Memory B cell (primary cell): ENCODE measurements at regions not wholly inside any gene's neighbourhood (a gene's known extent, or its start where the extent isn't known, plus 50 kb on each side); places are given as distances from the start of the nearest gene placed in this dataset.

ENCODE experiments used
- ATAC-seq: fragments of 150-1000 bp; cut with Tn5 transposase; 2 replicates; pipeline ENCODE4 v1.10.0; 2021; ENCODE audit warnings: low read depth, mild to moderate bottlenecking, moderate library complexity
- DNase-seq, 2 donors: peaks; one replicate each; pipeline ENCODE4 v3.0.0; 2022; ENCODE audit warnings: low spot score in 2 of 2
- H3K27ac Mint-ChIP-seq: one replicate; pipeline ENCODE4 v1.8.0; 2022; ENCODE audit warnings: mild to moderate bottlenecking, moderate library complexity, mixed read lengths
- H3K27me3 Mint-ChIP-seq: one replicate; pipeline ENCODE4 v1.8.0; 2022; ENCODE audit warnings: mixed read lengths
- H3K36me3 Mint-ChIP-seq: one replicate; pipeline ENCODE4 v1.8.0; 2022; ENCODE audit warnings: mild to moderate bottlenecking, mixed read lengths
- H3K4me1 Mint-ChIP-seq: one replicate; pipeline ENCODE4 v1.8.0; 2022; ENCODE audit warnings: mixed read lengths
- H3K4me3 Mint-ChIP-seq: one replicate; pipeline ENCODE4 v1.8.0; 2022; ENCODE audit warnings: mild to moderate bottlenecking, moderate library complexity, mixed read lengths
- H3K9me3 Mint-ChIP-seq: one replicate; pipeline ENCODE4 v1.8.0; 2022; ENCODE audit warnings: mixed read lengths

DNA sequence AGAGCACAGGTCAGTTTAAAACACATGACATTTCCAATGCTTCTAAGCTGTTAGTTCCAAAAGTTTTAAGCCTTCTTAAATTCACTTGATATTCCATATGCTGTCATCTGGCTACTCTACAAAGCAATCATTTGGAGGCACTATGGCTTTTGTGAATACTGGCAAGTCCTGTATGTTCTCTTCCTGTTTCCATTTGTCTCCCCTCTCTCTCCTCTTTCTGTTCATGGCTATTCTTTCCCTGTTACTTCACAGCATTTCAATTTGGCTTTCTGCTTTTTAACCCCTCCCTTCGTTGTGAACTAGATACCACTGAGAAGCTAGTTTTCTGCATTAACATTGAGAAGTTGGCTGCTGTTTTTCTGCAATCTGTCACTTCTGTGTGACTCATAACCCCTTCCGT is 1337.2 kb upstream of the CELF4 start:
- Mint-ChIP-seq H3K27me3 (no peaks in the 10 kb centered on the region), H3K4me1 (no peaks in the 10 kb centered on the region), H3K36me3 (no peaks in the 10 kb centered on the region), H3K4me3 (no peak overlapping the region), H3K9me3 (no peaks in the 10 kb centered on the region), H3K27ac (no peak overlapping the region)
- no peak for ATAC-seq
- no peak for DNase-seq

DNA sequence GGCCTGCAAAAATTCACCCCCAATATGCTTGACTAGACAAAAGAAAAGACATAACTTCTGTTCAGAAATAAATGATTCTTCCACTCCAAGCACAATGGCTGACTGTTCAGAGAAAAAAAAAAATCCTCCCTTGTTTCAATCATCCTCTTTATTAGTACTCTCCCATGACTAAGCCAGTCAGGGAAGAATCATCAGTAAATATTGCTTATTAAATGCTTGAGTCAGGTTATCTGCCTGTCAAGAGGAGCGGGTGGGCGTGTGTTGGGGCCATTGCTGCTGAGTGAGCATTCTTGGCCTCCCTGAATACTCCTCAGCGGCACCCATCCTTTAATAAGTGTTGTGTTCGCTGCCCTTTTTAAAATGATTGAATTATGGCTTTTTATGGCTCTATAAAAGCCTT is 1334.8 kb upstream of the CELF4 start:
- ATAC-seq (no peak), DNase-seq (no peak)
- Mint-ChIP-seq H3K4me3 (no peak overlapping the region), H3K9me3 (no peaks in the 10 kb centered on the region), H3K4me1 (no peaks in the 10 kb centered on the region), H3K36me3 (no peaks in the 10 kb centered on the region), H3K27ac (no peak overlapping the region), H3K27me3 (no peaks in the 10 kb centered on the region)

DNA sequence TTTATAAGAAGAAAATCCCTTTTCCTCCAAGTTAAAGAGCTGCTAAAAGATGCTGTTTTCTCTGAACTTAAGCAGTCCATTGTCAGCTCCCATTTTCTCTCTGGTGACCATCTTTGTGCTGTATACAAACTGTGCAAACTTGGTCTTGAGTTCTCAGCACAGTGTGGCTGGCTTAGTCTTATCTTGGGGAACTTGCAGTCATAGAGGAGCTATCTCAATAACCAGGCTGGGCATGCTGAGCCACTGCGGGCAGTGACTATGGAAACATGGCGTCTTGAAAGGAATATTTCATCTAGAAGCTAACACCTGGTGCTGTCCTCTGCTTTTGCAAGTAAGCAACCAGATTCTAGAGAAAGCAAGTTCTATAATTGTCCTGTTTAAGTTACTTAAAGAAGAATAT is 1334.4 kb upstream of the CELF4 start:
- Mint-ChIP-seq H3K4me3 (no peak overlapping the region), H3K27me3 (no peaks in the 10 kb centered on the region), H3K36me3 (no peaks in the 10 kb centered on the region), H3K27ac (no peak overlapping the region), H3K9me3 (no peaks in the 10 kb centered on the region), H3K4me1 (no peaks in the 10 kb centered on the region)
- ATAC-seq (no peak), DNase-seq (no peak)

DNA sequence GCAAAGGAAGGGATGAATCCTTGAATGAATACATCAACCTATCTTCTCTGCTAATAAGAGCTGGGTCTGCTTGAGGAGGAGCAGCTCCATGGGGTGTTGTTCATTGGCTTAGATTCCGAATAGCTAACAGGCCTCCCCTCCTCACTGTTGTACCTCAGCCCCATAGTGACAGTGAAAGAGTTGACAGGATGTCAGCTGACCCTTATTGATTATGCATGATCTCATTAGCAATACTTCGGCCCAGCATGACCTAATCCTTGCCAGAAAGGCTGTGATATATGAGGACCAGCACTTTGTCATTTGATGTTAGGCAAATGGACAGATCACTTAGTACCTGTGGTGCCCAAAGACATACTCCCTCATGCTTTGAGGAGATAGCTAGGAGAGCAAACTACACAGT is 1333.7 kb upstream of the CELF4 start:
- H3K9me3 Mint-ChIP-seq, result no peaks in the 10 kb centered on the region
- ATAC-seq (no peak), DNase-seq (no peak)
- no peaks in the 10 kb centered on the region for H3K36me3 Mint-ChIP-seq
- H3K27me3 Mint-ChIP-seq, result no peaks in the 10 kb centered on the region
- no peak overlapping the region for H3K27ac Mint-ChIP-seq
- no peaks in the 10 kb centered on the region for H3K4me1 Mint-ChIP-seq
- no peak overlapping the region for H3K4me3 Mint-ChIP-seq

DNA sequence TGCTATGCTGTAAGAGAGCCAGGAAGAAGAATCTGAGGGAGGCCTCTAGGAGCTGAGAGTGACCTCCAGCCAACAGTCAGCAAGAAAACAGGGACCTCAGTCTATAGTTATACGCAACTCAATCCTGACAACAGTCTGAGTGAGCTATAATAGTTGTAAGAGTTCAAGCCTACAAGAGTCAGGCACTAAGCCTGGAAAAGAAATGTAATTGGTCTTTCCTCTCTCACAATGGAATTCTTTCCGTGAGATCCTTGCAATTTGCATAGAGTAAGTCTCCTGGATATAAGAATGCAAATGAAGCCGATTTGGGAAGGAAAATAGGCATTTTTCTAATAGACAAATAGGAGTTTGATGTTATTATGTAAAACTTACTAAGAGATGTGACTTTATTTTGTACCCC is 1332.6 kb upstream of the CELF4 start:
- Mint-ChIP-seq H3K9me3 (no peaks in the 10 kb centered on the region), H3K36me3 (no peaks in the 10 kb centered on the region), H3K4me1 (no peaks in the 10 kb centered on the region), H3K4me3 (no peak overlapping the region), H3K27ac (no peak overlapping the region), H3K27me3 (no peaks in the 10 kb centered on the region)
- no peak for ATAC-seq
- no peak for DNase-seq

DNA sequence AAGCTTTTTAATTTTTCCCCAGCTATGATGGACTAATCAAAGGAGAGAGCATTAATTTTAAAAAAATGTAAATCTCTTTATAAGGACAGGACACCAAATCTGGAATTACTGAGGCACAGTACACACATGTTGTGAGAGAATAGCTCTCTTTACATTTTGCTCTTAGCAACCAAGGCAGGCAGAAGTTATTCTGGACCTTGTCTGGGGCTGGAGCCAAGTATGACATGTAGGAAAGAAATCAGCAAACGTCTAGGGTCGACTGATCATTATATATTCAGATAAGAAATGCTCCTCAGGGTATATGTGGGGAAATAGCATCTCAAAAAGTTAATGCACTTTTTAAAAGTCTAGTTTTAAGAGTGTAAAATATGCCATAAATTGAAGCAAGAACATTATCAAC is 1330.0 kb upstream of the CELF4 start:
- Mint-ChIP-seq H3K27ac (no peak overlapping the region), H3K27me3 (peaks cover 2% of the 10 kb centered on the region), H3K9me3 (no peaks in the 10 kb centered on the region), H3K4me3 (no peak overlapping the region), H3K36me3 (no peaks in the 10 kb centered on the region), H3K4me1 (no peaks in the 10 kb centered on the region)
- ATAC-seq, result no peak
- DNase-seq, result no peak

DNA sequence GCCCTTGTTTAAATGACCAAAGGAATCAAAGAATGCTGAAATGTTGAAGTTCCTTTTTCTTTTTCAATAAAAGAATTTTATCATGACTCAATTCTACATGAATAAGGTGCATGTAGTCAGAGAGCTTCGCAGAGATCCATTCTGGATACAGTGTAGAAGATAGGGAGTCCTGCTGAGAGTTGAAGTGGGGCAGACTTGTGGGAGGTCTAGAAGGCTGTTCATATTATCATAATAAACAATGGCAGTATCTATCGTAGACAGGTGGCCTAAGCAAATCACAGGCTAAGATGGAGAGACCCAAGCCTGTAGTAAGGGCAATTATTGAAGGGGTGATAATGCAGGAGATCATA is 1322.0 kb upstream of the CELF4 start:
- peaks cover 2% of the 10 kb centered on the region for H3K27me3 Mint-ChIP-seq
- no peaks in the 10 kb centered on the region for H3K36me3 Mint-ChIP-seq
- no peak overlapping the region for H3K4me3 Mint-ChIP-seq
- ATAC-seq (no peak), DNase-seq (no peak)
- H3K4me1 Mint-ChIP-seq, result no peaks in the 10 kb centered on the region
- H3K9me3 Mint-ChIP-seq, result no peaks in the 10 kb centered on the region
- H3K27ac Mint-ChIP-seq, result no peak overlapping the region

DNA sequence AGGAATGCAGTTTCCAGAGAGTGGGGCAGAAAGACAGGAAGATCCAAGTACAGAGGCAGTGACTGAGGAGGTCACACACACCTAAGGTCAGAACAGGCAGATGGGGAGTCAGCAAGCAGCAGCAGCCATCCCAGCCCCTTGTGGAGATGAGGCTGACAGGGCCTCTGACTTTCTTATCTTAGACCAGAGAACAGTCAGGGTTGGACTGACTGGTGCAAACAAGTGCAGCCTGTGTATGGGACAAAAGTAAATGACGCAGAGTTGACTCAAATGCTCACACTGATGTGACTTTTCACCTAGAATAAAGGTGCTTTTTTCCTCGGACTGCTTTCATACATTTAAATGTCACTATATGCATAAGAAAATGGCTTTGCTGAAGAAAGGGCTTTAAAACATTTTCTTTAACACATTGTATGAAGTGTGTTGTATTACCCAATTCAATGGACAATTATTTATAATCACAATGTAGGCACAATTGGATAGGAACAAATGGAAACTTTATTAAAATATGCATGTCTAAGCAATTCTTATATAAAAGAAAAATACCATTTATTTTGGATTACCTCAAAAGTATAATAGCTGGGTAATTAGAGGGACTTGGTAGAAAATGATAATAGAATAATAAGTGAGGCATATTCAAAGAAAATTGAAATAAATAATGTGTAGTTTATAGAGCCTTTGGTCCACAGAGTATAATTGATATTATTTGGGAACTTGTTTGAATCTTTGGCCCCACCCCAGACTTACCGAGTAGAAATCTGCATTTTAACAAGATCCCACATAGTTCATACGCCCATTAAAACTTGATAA is 1321.5 kb upstream of the CELF4 start:
- peaks cover 1% of the 10 kb centered on the region for H3K27me3 Mint-ChIP-seq
- H3K4me3 Mint-ChIP-seq, result no peak overlapping the region
- no peaks in the 10 kb centered on the region for H3K36me3 Mint-ChIP-seq
- no peak overlapping the region for H3K27ac Mint-ChIP-seq
- H3K9me3 Mint-ChIP-seq, result no peaks in the 10 kb centered on the region
- H3K4me1 Mint-ChIP-seq, result no peaks in the 10 kb centered on the region
- no peak for ATAC-seq
- DNase-seq, result no peak

DNA sequence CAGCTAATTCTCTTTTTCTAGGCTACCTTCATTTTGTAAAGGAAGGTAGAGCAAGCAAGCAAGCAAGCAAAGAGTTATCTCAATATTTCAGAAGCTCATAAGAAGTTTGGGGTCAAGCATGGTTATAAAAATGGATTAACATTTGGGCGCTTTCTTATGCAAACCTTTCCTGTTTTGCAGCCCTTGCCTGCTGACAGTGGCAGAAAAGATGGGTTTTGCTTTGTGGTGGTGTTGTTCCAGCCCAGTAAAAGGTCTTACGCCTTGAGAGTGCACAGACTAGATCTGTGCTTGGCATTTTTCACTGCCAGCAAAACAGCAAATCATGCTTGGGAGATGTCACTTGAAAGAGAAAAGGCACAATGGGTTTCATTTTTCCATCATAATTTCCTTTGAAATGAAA is 1320.6 kb upstream of the CELF4 start:
- Mint-ChIP-seq H3K27ac (no peak overlapping the region), H3K4me1 (no peaks in the 10 kb centered on the region), H3K9me3 (no peaks in the 10 kb centered on the region), H3K36me3 (no peaks in the 10 kb centered on the region), H3K27me3 (no peaks in the 10 kb centered on the region), H3K4me3 (no peak overlapping the region)
- ATAC-seq (no peak), DNase-seq (no peak)

DNA sequence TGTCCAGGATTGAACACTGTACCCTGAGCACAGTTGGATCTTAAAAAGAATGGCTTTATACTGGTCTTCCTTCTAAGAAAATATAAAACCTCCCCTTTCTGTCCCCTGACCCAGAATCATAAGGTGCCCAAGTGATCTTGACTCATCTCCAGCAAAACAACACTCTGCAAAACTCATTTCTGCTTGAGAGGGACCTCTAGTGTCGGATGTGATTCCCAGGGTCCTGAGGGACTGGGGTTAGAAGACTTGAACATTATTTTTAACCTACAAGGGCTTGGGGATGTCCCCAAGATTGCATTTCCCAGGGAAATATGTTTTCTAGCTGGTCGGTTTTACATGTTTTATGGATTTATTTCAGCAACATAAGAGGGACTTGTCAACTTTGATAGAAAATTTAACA is 1318.5 kb upstream of the CELF4 start:
- ATAC-seq (no peak), DNase-seq (no peak)
- Mint-ChIP-seq H3K4me1 (no peaks in the 10 kb centered on the region), H3K27ac (no peak overlapping the region), H3K4me3 (no peak overlapping the region), H3K27me3 (no peaks in the 10 kb centered on the region), H3K36me3 (no peaks in the 10 kb centered on the region), H3K9me3 (peaks cover 3% of the 10 kb centered on the region)

DNA sequence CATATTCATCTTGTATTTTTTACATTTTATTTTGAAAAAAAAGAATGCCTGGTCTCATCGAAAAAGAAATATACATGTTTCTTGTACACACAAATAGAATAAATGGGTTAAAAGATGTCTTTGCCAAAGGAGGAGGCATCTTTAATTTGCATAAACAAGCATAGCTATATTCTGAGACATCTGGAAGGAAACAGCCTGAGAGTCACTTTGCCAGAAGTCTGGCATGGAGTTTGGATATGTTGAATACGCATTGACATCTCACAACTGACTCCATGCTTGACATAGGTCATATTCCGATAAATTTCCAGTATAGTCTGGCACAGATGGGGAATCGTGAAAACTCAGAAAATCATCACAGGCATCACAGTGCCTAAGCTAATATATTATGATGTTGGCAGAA is 1317.5 kb upstream of the CELF4 start:
- H3K4me1 Mint-ChIP-seq, result no peaks in the 10 kb centered on the region
- DNase-seq (no peak), ATAC-seq (no peak)
- no peak overlapping the region for H3K27ac Mint-ChIP-seq
- H3K27me3 Mint-ChIP-seq, result no peaks in the 10 kb centered on the region
- H3K4me3 Mint-ChIP-seq, result no peak overlapping the region
- H3K9me3 Mint-ChIP-seq, result peaks cover 3% of the 10 kb centered on the region
- H3K36me3 Mint-ChIP-seq, result no peaks in the 10 kb centered on the region

DNA sequence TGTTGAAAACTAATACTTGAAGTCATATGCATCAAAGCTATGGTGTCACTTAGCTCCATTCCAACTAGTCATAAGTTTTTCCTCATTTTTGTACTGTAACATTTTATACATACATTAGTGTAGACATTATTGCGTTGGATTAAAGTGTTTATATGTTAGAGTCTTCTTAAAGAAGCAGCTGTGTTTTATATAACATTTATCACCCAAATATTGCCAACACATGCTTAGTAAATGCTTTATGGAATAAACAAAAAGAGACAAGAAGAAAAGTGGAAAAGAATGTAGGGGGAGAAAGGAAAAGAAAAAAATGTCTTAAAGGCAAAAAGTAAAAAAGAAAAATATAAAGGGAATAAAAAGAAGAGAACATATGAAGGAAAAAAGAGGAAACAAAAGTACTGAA is 1314.3 kb upstream of the CELF4 start:
- DNase-seq (no peak), ATAC-seq (no peak)
- no peak overlapping the region for H3K27ac Mint-ChIP-seq
- H3K4me3 Mint-ChIP-seq, result no peak overlapping the region
- no peaks in the 10 kb centered on the region for H3K27me3 Mint-ChIP-seq
- no peaks in the 10 kb centered on the region for H3K36me3 Mint-ChIP-seq
- peaks cover 3% of the 10 kb centered on the region for H3K9me3 Mint-ChIP-seq
- no peaks in the 10 kb centered on the region for H3K4me1 Mint-ChIP-seq

DNA sequence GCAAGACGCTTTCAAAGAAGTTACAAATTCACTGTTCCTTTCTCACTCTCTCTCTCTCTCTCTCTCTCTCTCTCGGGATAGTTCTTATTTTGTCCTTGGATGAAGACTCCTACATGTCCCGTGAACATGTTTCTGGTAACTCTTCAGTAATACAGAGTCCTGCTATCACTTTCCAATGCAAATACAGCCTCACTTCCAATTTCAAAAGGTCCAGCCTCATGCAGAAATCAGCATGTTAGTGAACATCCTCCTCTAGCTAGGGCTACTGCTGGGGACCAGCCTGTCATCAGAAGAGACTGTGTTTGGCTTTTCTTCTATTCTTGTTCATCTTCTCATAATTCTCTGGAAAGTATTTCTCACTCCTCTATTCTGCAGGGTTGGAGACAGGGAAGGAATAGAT is 1306.7 kb upstream of the CELF4 start:
- H3K9me3 Mint-ChIP-seq, result no peaks in the 10 kb centered on the region
- no peaks in the 10 kb centered on the region for H3K27me3 Mint-ChIP-seq
- no peaks in the 10 kb centered on the region for H3K4me1 Mint-ChIP-seq
- H3K4me3 Mint-ChIP-seq, result no peak overlapping the region
- ATAC-seq, result no peak
- H3K27ac Mint-ChIP-seq, result no peak overlapping the region
- no peaks in the 10 kb centered on the region for H3K36me3 Mint-ChIP-seq
- no peak for DNase-seq

DNA sequence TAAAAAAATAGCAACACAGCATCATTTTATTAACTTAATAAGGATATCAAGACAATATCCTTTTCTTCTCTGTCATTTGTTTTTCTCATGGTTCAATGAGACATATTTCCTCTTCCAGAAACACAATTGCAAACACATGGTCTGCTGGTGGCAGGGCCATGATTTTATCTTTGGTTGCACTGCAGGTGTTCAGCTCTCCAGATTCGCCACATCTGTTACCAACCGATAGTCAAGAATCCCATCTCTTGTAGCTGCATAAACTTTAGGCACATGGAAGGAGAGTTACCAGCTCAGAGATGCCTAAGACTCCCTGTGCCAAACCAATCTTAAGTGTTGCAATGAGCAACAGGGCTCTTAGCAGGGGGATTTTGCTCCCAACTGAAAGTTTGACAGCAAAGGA is 1303.2 kb upstream of the CELF4 start:
- no peaks in the 10 kb centered on the region for H3K36me3 Mint-ChIP-seq
- H3K9me3 Mint-ChIP-seq, result no peaks in the 10 kb centered on the region
- no peak overlapping the region for H3K27ac Mint-ChIP-seq
- ATAC-seq (no peak), DNase-seq (no peak)
- no peak overlapping the region for H3K4me3 Mint-ChIP-seq
- no peaks in the 10 kb centered on the region for H3K27me3 Mint-ChIP-seq
- no peaks in the 10 kb centered on the region for H3K4me1 Mint-ChIP-seq

DNA sequence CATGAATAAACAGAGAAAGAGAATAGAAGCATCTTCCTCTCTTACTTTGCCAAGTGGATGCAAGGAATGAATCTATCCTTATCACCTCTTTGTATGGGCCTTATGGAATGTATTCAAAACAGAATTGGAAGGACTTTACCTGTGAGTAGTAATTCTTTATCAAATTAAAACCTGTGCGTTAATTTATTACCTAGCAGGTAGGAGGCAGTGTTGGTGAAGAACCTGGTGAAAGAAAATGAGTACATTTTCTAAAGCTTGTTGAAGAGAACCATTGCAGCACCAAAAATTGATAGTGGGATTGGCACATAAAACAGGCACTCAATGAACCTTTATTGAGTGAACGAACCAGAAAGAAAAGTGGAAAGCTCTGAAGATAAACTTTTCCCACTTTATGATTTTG is 1302.1 kb upstream of the CELF4 start:
- DNase-seq, result no peak
- Mint-ChIP-seq H3K4me3 (no peak overlapping the region), H3K36me3 (no peaks in the 10 kb centered on the region), H3K27ac (no peak overlapping the region), H3K27me3 (no peaks in the 10 kb centered on the region), H3K9me3 (no peaks in the 10 kb centered on the region), H3K4me1 (no peaks in the 10 kb centered on the region)
- no peak for ATAC-seq
